ENCODE measurements at regions not wholly inside any gene's neighbourhood (a gene's known extent, or its start where the extent isn't known, plus 50 kb on each side); places are given as distances from the start of the nearest gene placed in this dataset.

DNA sequence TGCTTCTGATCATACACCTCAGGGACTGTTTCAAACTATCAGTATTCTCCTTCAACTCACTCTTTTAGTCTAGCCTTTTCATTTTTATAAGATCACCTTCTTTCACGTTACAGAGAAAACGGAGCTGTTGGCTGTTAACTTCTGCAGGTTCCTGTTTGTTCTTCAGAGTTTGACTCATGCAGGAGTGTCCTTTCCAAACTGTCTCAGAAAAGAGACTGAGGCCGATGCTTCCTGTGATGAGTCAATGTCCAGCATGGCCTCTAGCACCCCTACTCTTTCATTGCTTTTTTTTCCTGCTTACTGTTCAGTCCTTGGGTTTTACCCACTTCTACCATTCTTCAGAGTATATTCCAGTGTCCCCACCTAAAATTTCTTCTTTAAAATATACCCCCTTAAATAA is 240.8 kb upstream of the RGPD4 start:
- no peak overlapping the region for H3K4me3 Mint-ChIP-seq
- Histone ChIP-seq H3K27ac (ENCODE audit: low read depth) (no peak overlapping the region), H3K27me3 (ENCODE audit: insufficient read depth) (no peaks in the 10 kb centered on the region), H3K36me3 (ENCODE audit: insufficient read depth) (no peaks in the 10 kb centered on the region), H2AFZ (no peak overlapping the region), H3K79me2 (replicated peaks; ENCODE audit: insufficient read depth) (no peaks in the 10 kb centered on the region), H3K4me2 (no peak overlapping the region), H3K4me3 (no peak overlapping the region), H3F3A (replicated peaks; ENCODE audit: low read depth) (no peaks in the 10 kb centered on the region), H4K20me1 (replicated peaks; ENCODE audit: insufficient read depth) (no peaks in the 10 kb centered on the region), H3K4me1 (ENCODE audit: insufficient read depth) (peaks cover 6% of the 10 kb centered on the region; the same call in 1 of the 2 replicates), H3K9me2 (ENCODE audit: insufficient read depth) (0 out of 2 replicates have a peak, but pooled peaks cover 4% of the 10 kb centered on the region)
- H3K36me3 Mint-ChIP-seq (ENCODE audit: low read depth): no peaks in the 10 kb centered on the region
- ATAC-seq: no peak
- peaks cover 2% of the 10 kb centered on the region for H3K27me3 Mint-ChIP-seq (ENCODE audit: insufficient read depth, low read depth, poor library complexity)
- TF ChIP-seq, protein P1, sequence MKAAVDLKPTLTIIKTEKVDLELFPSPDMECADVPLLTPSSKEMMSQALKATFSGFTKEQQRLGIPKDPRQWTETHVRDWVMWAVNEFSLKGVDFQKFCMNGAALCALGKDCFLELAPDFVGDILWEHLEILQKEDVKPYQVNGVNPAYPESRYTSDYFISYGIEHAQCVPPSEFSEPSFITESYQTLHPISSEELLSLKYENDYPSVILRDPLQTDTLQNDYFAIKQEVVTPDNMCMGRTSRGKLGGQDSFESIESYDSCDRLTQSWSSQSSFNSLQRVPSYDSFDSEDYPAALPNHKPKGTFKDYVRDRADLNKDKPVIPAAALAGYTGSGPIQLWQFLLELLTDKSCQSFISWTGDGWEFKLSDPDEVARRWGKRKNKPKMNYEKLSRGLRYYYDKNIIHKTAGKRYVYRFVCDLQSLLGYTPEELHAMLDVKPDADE (IDR thresholded peaks at IDR 0.05): no peak
- TF ChIP-seq, protein P2, sequence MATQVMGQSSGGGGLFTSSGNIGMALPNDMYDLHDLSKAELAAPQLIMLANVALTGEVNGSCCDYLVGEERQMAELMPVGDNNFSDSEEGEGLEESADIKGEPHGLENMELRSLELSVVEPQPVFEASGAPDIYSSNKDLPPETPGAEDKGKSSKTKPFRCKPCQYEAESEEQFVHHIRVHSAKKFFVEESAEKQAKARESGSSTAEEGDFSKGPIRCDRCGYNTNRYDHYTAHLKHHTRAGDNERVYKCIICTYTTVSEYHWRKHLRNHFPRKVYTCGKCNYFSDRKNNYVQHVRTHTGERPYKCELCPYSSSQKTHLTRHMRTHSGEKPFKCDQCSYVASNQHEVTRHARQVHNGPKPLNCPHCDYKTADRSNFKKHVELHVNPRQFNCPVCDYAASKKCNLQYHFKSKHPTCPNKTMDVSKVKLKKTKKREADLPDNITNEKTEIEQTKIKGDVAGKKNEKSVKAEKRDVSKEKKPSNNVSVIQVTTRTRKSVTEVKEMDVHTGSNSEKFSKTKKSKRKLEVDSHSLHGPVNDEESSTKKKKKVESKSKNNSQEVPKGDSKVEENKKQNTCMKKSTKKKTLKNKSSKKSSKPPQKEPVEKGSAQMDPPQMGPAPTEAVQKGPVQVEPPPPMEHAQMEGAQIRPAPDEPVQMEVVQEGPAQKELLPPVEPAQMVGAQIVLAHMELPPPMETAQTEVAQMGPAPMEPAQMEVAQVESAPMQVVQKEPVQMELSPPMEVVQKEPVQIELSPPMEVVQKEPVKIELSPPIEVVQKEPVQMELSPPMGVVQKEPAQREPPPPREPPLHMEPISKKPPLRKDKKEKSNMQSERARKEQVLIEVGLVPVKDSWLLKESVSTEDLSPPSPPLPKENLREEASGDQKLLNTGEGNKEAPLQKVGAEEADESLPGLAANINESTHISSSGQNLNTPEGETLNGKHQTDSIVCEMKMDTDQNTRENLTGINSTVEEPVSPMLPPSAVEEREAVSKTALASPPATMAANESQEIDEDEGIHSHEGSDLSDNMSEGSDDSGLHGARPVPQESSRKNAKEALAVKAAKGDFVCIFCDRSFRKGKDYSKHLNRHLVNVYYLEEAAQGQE (IDR thresholded peaks at IDR 0.05; ENCODE audit: unreplicated experiment): no peak
- TF ChIP-seq EZH2phosphoT487 (IDR thresholded peaks at IDR 0.05; ENCODE audit: unreplicated experiment): no peak
- TF ChIP-seq, protein P3, sequence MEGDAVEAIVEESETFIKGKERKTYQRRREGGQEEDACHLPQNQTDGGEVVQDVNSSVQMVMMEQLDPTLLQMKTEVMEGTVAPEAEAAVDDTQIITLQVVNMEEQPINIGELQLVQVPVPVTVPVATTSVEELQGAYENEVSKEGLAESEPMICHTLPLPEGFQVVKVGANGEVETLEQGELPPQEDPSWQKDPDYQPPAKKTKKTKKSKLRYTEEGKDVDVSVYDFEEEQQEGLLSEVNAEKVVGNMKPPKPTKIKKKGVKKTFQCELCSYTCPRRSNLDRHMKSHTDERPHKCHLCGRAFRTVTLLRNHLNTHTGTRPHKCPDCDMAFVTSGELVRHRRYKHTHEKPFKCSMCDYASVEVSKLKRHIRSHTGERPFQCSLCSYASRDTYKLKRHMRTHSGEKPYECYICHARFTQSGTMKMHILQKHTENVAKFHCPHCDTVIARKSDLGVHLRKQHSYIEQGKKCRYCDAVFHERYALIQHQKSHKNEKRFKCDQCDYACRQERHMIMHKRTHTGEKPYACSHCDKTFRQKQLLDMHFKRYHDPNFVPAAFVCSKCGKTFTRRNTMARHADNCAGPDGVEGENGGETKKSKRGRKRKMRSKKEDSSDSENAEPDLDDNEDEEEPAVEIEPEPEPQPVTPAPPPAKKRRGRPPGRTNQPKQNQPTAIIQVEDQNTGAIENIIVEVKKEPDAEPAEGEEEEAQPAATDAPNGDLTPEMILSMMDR (conservative IDR thresholded peaks at IDR 0.05; ENCODE audit: low read depth in 2 of 2): no peak
- no peak for TF ChIP-seq STAT1 (IDR thresholded peaks at IDR 0.05; ENCODE audit: unreplicated experiment)
- no peak for TF ChIP-seq ZNF331 (CRISPR knock-in tag; IDR thresholded peaks at IDR 0.05; ENCODE audit: low read depth)
- TF ChIP-seq JUNB (IDR thresholded peaks at IDR 0.05; ENCODE audit: unreplicated experiment): no peak
- TF ChIP-seq, protein P4, sequence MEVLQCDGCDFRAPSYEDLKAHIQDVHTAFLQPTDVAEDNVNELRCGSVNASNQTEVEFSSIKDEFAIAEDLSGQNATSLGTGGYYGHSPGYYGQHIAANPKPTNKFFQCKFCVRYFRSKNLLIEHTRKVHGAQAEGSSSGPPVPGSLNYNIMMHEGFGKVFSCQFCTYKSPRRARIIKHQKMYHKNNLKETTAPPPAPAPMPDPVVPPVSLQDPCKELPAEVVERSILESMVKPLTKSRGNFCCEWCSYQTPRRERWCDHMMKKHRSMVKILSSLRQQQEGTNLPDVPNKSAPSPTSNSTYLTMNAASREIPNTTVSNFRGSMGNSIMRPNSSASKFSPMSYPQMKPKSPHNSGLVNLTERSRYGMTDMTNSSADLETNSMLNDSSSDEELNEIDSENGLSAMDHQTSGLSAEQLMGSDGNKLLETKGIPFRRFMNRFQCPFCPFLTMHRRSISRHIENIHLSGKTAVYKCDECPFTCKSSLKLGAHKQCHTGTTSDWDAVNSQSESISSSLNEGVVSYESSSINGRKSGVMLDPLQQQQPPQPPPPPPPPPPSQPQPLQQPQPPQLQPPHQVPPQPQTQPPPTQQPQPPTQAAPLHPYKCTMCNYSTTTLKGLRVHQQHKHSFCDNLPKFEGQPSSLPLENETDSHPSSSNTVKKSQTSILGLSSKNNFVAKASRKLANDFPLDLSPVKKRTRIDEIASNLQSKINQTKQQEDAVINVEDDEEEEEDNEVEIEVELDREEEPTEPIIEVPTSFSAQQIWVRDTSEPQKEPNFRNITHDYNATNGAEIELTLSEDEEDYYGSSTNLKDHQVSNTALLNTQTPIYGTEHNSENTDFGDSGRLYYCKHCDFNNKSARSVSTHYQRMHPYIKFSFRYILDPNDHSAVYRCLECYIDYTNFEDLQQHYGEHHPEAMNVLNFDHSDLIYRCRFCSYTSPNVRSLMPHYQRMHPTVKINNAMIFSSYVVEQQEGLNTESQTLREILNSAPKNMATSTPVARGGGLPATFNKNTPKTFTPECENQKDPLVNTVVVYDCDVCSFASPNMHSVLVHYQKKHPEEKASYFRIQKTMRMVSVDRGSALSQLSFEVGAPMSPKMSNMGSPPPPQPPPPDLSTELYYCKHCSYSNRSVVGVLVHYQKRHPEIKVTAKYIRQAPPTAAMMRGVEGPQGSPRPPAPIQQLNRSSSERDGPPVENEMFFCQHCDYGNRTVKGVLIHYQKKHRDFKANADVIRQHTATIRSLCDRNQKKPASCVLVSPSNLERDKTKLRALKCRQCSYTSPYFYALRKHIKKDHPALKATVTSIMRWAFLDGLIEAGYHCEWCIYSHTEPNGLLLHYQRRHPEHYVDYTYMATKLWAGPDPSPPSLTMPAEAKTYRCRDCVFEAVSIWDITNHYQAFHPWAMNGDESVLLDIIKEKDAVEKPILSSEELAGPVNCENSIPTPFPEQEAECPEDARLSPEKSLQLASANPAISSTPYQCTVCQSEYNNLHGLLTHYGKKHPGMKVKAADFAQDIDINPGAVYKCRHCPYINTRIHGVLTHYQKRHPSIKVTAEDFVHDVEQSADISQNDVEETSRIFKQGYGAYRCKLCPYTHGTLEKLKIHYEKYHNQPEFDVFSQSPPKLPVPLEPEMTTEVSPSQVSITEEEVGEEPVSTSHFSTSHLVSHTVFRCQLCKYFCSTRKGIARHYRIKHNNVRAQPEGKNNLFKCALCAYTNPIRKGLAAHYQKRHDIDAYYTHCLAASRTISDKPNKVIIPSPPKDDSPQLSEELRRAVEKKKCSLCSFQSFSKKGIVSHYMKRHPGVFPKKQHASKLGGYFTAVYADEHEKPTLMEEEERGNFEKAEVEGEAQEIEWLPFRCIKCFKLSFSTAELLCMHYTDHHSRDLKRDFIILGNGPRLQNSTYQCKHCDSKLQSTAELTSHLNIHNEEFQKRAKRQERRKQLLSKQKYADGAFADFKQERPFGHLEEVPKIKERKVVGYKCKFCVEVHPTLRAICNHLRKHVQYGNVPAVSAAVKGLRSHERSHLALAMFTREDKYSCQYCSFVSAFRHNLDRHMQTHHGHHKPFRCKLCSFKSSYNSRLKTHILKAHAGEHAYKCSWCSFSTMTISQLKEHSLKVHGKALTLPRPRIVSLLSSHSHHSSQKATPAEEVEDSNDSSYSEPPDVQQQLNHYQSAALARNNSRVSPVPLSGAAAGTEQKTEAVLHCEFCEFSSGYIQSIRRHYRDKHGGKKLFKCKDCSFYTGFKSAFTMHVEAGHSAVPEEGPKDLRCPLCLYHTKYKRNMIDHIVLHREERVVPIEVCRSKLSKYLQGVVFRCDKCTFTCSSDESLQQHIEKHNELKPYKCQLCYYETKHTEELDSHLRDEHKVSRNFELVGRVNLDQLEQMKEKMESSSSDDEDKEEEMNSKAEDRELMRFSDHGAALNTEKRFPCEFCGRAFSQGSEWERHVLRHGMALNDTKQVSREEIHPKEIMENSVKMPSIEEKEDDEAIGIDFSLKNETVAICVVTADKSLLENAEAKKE (CRISPR knock-in tag; IDR thresholded peaks at IDR 0.05): no peak
- TF ChIP-seq NANOG (IDR thresholded peaks at IDR 0.05; ENCODE audit: borderline replicate concordance): no peak
- no peak for TF ChIP-seq CREB1 (CRISPR knock-in tag; IDR thresholded peaks at IDR 0.05; ENCODE audit: low read depth)
- no peak for TF ChIP-seq ZNF114 (CRISPR knock-in tag; IDR thresholded peaks at IDR 0.05)
- no peak for TF ChIP-seq EZH2 (IDR thresholded peaks at IDR 0.05; ENCODE audit: low read depth, unreplicated experiment)
- TF ChIP-seq POLR2AphosphoS5 (IDR thresholded peaks at IDR 0.05; ENCODE audit: low read depth): no peak
- no peak overlapping the region for H3K27ac Mint-ChIP-seq
- peaks cover 12% of the 10 kb centered on the region for H3K4me1 Mint-ChIP-seq
- no peaks in the 10 kb centered on the region; the same call in 2 of the 3 replicates for H3K9me3 Mint-ChIP-seq
- DNase-seq (ENCODE audit: low spot score): no peak
